ENCODE measurements at regions not wholly inside any gene's neighbourhood (a gene's known extent, or its start where the extent isn't known, plus 50 kb on each side); places are given as distances from the start of the nearest gene placed in this dataset.

DNA sequence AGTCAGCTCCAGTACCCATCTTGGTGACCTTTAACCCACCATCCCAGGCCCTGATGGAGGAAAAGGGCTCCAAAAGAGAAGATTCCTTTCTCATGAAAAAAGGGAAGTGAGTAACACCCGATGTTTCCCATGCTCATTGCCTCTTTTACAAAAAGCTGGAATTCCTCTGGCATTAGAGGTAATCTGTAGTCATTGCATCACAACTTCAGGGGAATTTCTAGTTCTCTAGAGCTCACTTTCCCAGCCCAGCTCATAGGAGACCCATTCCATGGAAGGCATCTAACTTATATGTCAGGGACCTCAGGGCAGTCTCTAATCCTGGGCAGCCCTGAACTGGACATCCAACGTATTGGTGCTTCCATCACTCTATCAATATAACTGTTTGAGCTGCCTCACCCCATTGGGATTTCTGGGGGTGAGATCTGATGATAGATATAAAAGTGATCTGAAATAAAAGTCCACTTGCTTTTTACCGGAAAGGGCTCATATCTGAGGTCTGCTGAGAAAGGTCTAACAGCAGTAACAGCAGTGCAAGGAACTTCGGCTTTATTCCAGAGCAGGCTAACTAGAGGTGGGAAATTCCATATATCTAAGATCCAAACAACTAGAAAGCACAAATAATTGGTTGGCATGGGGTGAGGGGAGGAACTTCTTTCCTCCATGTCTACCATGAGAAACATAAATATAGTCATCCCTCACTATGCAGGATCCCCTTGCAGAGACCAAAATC is 106.1 kb downstream of the ETAA1 start:
- Mint-ChIP-seq H3K27ac (no peak overlapping the region), H3K27me3 (peaks cover 3% of the 10 kb centered on the region), H3K4me3 (no peak overlapping the region), H3K36me3 (ENCODE audit: low read depth) (no peaks in the 10 kb centered on the region), H3K9me3 (no peaks in the 10 kb centered on the region), H3K4me1 (ENCODE audit: low read depth) (no peaks in the 10 kb centered on the region)
- no peak for ATAC-seq
- intact Hi-C loops (cut with micrococcal nuclease) = no loop called here
- TF ChIP-seq, protein P1, sequence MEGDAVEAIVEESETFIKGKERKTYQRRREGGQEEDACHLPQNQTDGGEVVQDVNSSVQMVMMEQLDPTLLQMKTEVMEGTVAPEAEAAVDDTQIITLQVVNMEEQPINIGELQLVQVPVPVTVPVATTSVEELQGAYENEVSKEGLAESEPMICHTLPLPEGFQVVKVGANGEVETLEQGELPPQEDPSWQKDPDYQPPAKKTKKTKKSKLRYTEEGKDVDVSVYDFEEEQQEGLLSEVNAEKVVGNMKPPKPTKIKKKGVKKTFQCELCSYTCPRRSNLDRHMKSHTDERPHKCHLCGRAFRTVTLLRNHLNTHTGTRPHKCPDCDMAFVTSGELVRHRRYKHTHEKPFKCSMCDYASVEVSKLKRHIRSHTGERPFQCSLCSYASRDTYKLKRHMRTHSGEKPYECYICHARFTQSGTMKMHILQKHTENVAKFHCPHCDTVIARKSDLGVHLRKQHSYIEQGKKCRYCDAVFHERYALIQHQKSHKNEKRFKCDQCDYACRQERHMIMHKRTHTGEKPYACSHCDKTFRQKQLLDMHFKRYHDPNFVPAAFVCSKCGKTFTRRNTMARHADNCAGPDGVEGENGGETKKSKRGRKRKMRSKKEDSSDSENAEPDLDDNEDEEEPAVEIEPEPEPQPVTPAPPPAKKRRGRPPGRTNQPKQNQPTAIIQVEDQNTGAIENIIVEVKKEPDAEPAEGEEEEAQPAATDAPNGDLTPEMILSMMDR (IDR thresholded peaks at IDR 0.05) = no peak
- CTCF ChIA-PET = no interaction called here
- no peak for DNase-seq
- POLR2A ChIA-PET = no interaction called here

DNA sequence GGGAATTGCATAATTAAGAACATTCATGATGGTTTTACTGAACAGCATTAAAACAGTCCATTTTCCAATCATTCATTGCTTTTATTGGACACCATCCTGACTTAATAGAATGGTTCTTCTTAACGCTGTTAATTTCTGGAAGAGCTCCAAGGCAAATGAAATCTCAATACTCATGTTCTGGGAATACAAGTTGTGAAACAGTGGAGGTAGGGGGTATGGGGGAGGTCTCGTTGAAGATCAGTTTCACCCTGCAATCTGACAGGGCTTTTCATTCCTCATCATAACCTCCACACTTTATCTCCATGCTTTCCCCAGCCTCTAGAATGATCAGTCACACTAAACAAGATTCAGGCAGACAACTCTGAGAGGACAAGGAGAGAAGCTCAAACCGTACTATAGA is 113.6 kb downstream of the ETAA1 start:
- no peak overlapping the region for H3K27ac Mint-ChIP-seq
- no peaks in the 10 kb centered on the region for H3K4me1 Mint-ChIP-seq (ENCODE audit: low read depth)
- intact Hi-C loops (cut with micrococcal nuclease) = no loop called here
- POLR2A ChIA-PET = no interaction called here
- no peaks in the 10 kb centered on the region for H3K27me3 Mint-ChIP-seq
- H3K36me3 Mint-ChIP-seq (ENCODE audit: low read depth) = no peaks in the 10 kb centered on the region
- CTCF ChIA-PET = no interaction called here
- TF ChIP-seq, protein P1 (IDR thresholded peaks at IDR 0.05) = no peak
- DNase-seq = no peak
- H3K4me3 Mint-ChIP-seq = no peak overlapping the region
- ATAC-seq = no peak
- no peaks in the 10 kb centered on the region for H3K9me3 Mint-ChIP-seq

DNA sequence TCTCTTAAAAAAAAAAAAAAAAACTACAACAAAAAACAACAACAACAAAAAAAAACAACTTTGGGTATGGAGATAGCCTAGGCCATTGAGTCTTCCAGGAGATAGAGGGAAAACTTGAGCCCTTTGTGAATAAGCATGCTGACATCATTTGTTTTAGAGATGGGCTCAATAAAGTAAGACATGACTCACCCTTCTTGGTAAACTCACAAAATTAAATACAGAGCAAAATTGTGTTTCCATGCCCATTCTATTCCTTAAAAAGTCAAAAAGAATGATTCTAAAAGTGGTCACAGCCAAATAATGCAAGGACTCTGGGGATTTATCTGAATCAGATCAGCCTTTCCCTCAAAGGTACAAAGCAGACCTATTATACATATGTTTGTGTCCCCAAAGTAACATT is 117.4 kb downstream of the ETAA1 start:
- no peak overlapping the region for H3K27ac Mint-ChIP-seq
- H3K36me3 Mint-ChIP-seq (ENCODE audit: low read depth) = no peaks in the 10 kb centered on the region
- H3K27me3 Mint-ChIP-seq = no peaks in the 10 kb centered on the region
- H3K4me3 Mint-ChIP-seq = no peak overlapping the region
- ATAC-seq = no peak
- H3K4me1 Mint-ChIP-seq (ENCODE audit: low read depth) = no peaks in the 10 kb centered on the region
- ChIA-PET CTCF (no interaction called here), POLR2A (no interaction called here)
- intact Hi-C loops (cut with micrococcal nuclease) = no loop called here
- TF ChIP-seq, protein P1 (IDR thresholded peaks at IDR 0.05) = no peak
- no peaks in the 10 kb centered on the region for H3K9me3 Mint-ChIP-seq
- no peak for DNase-seq

DNA sequence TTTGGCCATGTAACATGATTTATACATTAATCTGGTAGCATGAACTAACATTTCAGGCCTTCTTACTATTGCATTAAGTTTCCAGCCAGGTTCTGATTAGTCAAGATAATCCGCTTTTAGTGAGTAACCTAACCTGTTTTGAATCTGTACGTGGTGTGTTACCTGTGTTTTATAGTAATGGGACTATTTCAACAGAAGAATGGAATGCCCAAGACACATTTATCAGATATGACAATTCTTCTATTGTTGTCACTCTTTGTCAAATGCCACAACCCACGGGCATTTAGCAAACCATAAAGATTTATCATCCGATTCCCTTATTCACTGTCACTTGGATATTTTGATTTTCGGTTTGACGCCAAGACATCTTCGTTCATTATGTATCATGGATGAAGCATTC is 117.9 kb downstream of the ETAA1 start:
- no peak for DNase-seq

DNA sequence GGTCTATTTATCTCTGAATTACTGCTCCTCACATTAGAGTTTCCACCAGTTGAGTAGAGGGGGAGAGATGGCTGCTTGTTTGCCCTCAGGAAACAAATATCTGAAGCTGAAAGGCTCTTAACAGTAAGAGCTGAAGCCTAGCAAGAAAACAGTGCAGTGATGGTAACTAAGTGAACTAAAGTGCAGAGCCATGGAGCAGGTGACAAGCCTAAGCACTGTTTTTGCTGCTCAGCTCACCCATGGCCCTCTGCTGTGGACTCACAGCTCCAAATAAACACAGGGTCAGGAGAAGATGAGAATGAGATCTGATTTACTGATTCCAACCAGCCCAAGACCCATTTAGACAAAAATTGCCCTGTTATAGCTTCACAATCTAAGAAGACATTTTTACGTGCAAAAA is 118.4 kb downstream of the ETAA1 start:
- CTCF ChIA-PET = no interaction called here
- Mint-ChIP-seq H3K27ac (no peak overlapping the region), H3K27me3 (no peaks in the 10 kb centered on the region), H3K9me3 (no peaks in the 10 kb centered on the region), H3K36me3 (ENCODE audit: low read depth) (no peaks in the 10 kb centered on the region), H3K4me3 (no peak overlapping the region), H3K4me1 (ENCODE audit: low read depth) (no peaks in the 10 kb centered on the region)
- ATAC-seq = no peak
- TF ChIP-seq, protein P1 (IDR thresholded peaks at IDR 0.05) = no peak
- POLR2A ChIA-PET = no interaction called here
- intact Hi-C loops (cut with micrococcal nuclease) = no loop called here
- DNase-seq = no peak

More for the DNA sequence above, 117.9 kb downstream of the ETAA1 start:
- intact Hi-C loops (cut with micrococcal nuclease) = no loop called here
- H3K27ac Mint-ChIP-seq = no peak overlapping the region
- no peak for ATAC-seq
- H3K27me3 Mint-ChIP-seq = no peaks in the 10 kb centered on the region
- POLR2A ChIA-PET = no interaction called here
- TF ChIP-seq, protein P1 (IDR thresholded peaks at IDR 0.05) = no peak
- no peaks in the 10 kb centered on the region for H3K9me3 Mint-ChIP-seq
- no peaks in the 10 kb centered on the region for H3K4me1 Mint-ChIP-seq (ENCODE audit: low read depth)
- no peak overlapping the region for H3K4me3 Mint-ChIP-seq
- CTCF ChIA-PET = no interaction called here
- no peaks in the 10 kb centered on the region for H3K36me3 Mint-ChIP-seq (ENCODE audit: low read depth)
